ENCODE measurements at regions not wholly inside any gene's neighbourhood (a gene's known extent, or its start where the extent isn't known, plus 50 kb on each side); places are given as distances from the start of the nearest gene placed in this dataset.
A peak's percentile ranks its signal among the peaks of the same experiment; 100 is the strongest.

- H3K4me2 ChIP-seq (ENCODE audit: insufficient read depth, low read length) = no peak overlapping the region
Measured at GRCh38 chr1:90504509-90504908, 212.6 kb downstream of the BARHL2 start.

GRCh38 chr1:90502696-90503095, 214.4 kb downstream of the BARHL2 start:
- H4K20me1 ChIP-seq (ENCODE audit: insufficient read depth, low read length) = no peaks in the 10 kb centered on the region
- H3K79me2 ChIP-seq (ENCODE audit: insufficient read depth, low read length) = no peaks in the 10 kb centered on the region
- no peak overlapping the region for H3K4me3 ChIP-seq (ENCODE audit: low read depth in 1 of 2, low read length in 2 of 2)
- TF ChIP-seq CTCF (IDR thresholded peaks at IDR 0.05; ENCODE audit: borderline replicate concordance, extremely low read depth, low read length, poor library complexity, severe bottlenecking) (no peak), EZH2 (IDR thresholded peaks at IDR 0.05; ENCODE audit: borderline replicate concordance, low read depth, low read length, severe bottlenecking) (no peak)
- H2AFZ ChIP-seq (ENCODE audit: low read depth, low read length) = no peak overlapping the region
- no peak for ATAC-seq (ENCODE audit: insufficient read depth, low read depth)
- H3K4me1 ChIP-seq (ENCODE audit: insufficient read depth, low read length) = peaks cover 44% of the 10 kb centered on the region
- H3K9ac ChIP-seq (ENCODE audit: low read depth, low read length) = no peak overlapping the region
- H3K27me3 ChIP-seq (ENCODE audit: insufficient read depth, low read length, poor library complexity) = no peaks in the 10 kb centered on the region
- no peak overlapping the region for H3K27ac ChIP-seq (ENCODE audit: low read length)
- no peak overlapping the region for H3K4me2 ChIP-seq (ENCODE audit: insufficient read depth, low read length)
- H3K36me3 ChIP-seq (ENCODE audit: insufficient read depth, low read length) = no peaks in the 10 kb centered on the region
- no peak for DNase-seq
- H3K9me3 ChIP-seq (ENCODE audit: insufficient read depth, low read length, severe bottlenecking) = no peaks in the 10 kb centered on the region

More at GRCh38 chr1:90504509-90504908, 212.6 kb downstream of the BARHL2 start:
- H3K4me1 ChIP-seq (ENCODE audit: insufficient read depth, low read length) = peaks cover 27% of the 10 kb centered on the region
- no peaks in the 10 kb centered on the region for H3K36me3 ChIP-seq (ENCODE audit: insufficient read depth, low read length)
- no peaks in the 10 kb centered on the region for H4K20me1 ChIP-seq (ENCODE audit: insufficient read depth, low read length)
- no peak for TF ChIP-seq CTCF (IDR thresholded peaks at IDR 0.05; ENCODE audit: borderline replicate concordance, extremely low read depth, low read length, poor library complexity, severe bottlenecking)
- H3K9me3 ChIP-seq (ENCODE audit: insufficient read depth, low read length, severe bottlenecking) = no peaks in the 10 kb centered on the region
- ATAC-seq (ENCODE audit: insufficient read depth, low read depth) (no peak), DNase-seq (no peak)
- no peaks in the 10 kb centered on the region for H3K79me2 ChIP-seq (ENCODE audit: insufficient read depth, low read length)
- H3K27me3 ChIP-seq (ENCODE audit: insufficient read depth, low read length, poor library complexity) = no peaks in the 10 kb centered on the region
- H2AFZ ChIP-seq (ENCODE audit: low read depth, low read length) = no peak overlapping the region
- no peak overlapping the region for H3K4me3 ChIP-seq (ENCODE audit: low read depth in 1 of 2, low read length in 2 of 2)
- no peak overlapping the region for H3K9ac ChIP-seq (ENCODE audit: low read depth, low read length)
- 0 out of 2 replicates have a peak overlapping the region, but pooled peaks have one; percentile 2 for H3K27ac ChIP-seq (ENCODE audit: low read length)

- Histone ChIP-seq H4K20me1 (ENCODE audit: insufficient read depth, low read length) (no peaks in the 10 kb centered on the region), H3K4me2 (ENCODE audit: insufficient read depth, low read length) (no peak overlapping the region), H2AFZ (ENCODE audit: low read depth, low read length) (no peak overlapping the region), H3K4me1 (ENCODE audit: insufficient read depth, low read length) (peaks cover 49% of the 10 kb centered on the region), H3K9ac (ENCODE audit: low read depth, low read length) (no peak overlapping the region), H3K9me3 (ENCODE audit: insufficient read depth, low read length, severe bottlenecking) (no peaks in the 10 kb centered on the region), H3K79me2 (ENCODE audit: insufficient read depth, low read length) (no peaks in the 10 kb centered on the region), H3K36me3 (ENCODE audit: insufficient read depth, low read length) (no peaks in the 10 kb centered on the region), H3K4me3 (ENCODE audit: low read depth in 1 of 2, low read length in 2 of 2) (no peak overlapping the region), H3K27me3 (ENCODE audit: insufficient read depth, low read length, poor library complexity) (no peaks in the 10 kb centered on the region), H3K27ac (ENCODE audit: low read length) (no peak overlapping the region)
- ATAC-seq (ENCODE audit: insufficient read depth, low read depth) = no peak
- TF ChIP-seq CTCF (IDR thresholded peaks at IDR 0.05; ENCODE audit: borderline replicate concordance, extremely low read depth, low read length, poor library complexity, severe bottlenecking) (no peak), EZH2 (IDR thresholded peaks at IDR 0.05; ENCODE audit: borderline replicate concordance, low read depth, low read length, severe bottlenecking) (no peak)
- DNase-seq = no peak
Measured at GRCh38 chr1:90502194-90502593, 214.9 kb downstream of the BARHL2 start.

GRCh38 chr1:90501281-90501680, 215.8 kb downstream of the BARHL2 start:
- no peak overlapping the region for H3K4me3 ChIP-seq (ENCODE audit: low read depth in 1 of 2, low read length in 2 of 2)
- DNase-seq (no peak), ATAC-seq (ENCODE audit: insufficient read depth, low read depth) (peak; percentile 35; the same call in 1 of the 3 replicates)
- H3K27me3 ChIP-seq (ENCODE audit: insufficient read depth, low read length, poor library complexity) = no peaks in the 10 kb centered on the region
- H2AFZ ChIP-seq (ENCODE audit: low read depth, low read length) = no peak overlapping the region
- no peaks in the 10 kb centered on the region for H4K20me1 ChIP-seq (ENCODE audit: insufficient read depth, low read length)
- no peaks in the 10 kb centered on the region for H3K9me3 ChIP-seq (ENCODE audit: insufficient read depth, low read length, severe bottlenecking)
- no peak overlapping the region for H3K9ac ChIP-seq (ENCODE audit: low read depth, low read length)
- TF ChIP-seq CTCF (IDR thresholded peaks at IDR 0.05; ENCODE audit: borderline replicate concordance, extremely low read depth, low read length, poor library complexity, severe bottlenecking) = peak; percentile 28
- TF ChIP-seq EZH2 (IDR thresholded peaks at IDR 0.05; ENCODE audit: borderline replicate concordance, low read depth, low read length, severe bottlenecking) = no peak
- no peaks in the 10 kb centered on the region for H3K79me2 ChIP-seq (ENCODE audit: insufficient read depth, low read length)
- no peaks in the 10 kb centered on the region for H3K36me3 ChIP-seq (ENCODE audit: insufficient read depth, low read length)
- H3K4me2 ChIP-seq (ENCODE audit: insufficient read depth, low read length) = no peak overlapping the region
- H3K4me1 ChIP-seq (ENCODE audit: insufficient read depth, low read length) = peaks cover 54% of the 10 kb centered on the region
- H3K27ac ChIP-seq (ENCODE audit: low read length) = no peak overlapping the region

Measured in DND-41 (cell line).